ENCODE measurements at regions not wholly inside any gene's neighbourhood (a gene's known extent, or its start where the extent isn't known, plus 50 kb on each side); places are given as distances from the start of the nearest gene placed in this dataset.
A peak's percentile ranks its signal among the peaks of the same experiment; 100 is the strongest.

- DNase-seq: no peak
These were observed 235.1 kb upstream of the DIO2 start for GRCh38 chr14:80446356-80446755.

GRCh38 chr14:80445605-80446004, 234.3 kb upstream of the DIO2 start:
- DNase-seq: no peak

DNA sequence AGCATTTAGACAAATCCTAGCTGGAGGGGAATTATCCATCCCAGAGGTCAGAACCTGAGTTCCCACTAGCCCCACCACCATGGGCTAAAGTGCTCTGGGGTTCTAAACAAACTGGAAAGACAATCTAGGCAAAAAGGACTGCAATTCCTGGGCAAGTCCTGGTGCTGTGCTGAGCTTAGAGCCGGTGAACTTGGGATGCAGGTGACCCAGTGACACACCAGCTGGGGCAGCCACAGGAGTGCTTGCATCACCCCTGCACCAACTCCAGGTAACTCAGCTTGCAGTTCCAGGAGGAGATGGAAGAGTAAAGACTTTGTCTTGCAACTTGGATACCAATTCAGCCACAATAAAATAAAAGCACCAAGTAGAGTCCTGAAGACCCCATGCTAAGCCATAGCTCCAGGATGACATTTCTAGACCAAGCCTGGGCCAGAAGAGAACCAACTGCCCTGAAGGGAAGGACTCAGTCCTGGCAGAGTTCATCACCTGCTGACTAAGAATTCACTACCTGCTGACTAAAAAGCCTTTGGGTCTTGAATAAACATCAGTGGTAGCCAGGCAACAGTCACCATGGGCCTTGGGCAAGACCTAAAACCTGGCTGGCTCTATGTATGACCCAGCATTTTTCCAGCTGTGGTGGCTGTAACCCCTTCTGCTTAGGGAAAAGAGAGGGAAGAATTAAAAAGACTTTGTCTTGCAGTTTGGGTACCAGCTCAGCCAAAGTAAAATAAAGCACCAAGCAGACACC, 223.4 kb upstream of the DIO2 start:
- no peak for DNase-seq

DNA sequence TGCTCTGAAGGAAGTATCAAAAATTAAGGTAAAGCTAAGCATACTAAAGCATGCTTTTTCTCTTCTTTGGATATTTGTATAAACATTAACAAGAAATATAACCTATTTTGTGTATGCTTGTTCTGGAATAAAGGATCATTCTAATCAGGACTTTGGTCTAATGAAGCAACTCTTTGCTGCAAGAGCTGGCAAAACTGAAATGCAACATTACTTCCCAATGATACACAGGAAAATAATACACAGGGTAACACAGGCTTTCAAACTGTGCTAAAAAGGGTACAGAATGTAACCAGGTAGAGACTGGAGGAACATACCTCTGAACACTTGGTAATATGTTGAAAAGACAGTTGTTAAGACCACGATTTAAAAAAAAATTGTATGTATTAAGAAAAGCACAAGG, 222.5 kb upstream of the DIO2 start:
- no peak for DNase-seq

DNA sequence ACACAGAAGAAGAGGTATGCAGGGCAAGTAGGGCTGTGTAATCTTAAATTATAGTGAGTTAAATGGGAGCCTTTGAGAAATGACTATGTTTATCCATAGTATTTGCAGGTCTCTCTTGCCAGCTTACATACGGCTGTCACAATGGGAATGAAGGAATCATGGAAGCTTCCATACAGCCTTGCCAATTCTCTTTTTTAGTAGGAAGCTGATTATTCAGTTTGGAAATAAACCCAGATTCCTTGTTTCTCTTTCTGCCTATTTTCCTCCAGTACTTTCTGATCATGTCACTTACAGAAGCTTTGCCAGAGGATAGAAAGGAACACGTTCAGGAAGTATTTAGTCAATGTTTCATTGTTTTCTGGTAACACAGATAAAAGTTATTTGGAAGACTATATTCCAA, 217.4 kb upstream of the DIO2 start:
- DNase-seq: no peak

DNA sequence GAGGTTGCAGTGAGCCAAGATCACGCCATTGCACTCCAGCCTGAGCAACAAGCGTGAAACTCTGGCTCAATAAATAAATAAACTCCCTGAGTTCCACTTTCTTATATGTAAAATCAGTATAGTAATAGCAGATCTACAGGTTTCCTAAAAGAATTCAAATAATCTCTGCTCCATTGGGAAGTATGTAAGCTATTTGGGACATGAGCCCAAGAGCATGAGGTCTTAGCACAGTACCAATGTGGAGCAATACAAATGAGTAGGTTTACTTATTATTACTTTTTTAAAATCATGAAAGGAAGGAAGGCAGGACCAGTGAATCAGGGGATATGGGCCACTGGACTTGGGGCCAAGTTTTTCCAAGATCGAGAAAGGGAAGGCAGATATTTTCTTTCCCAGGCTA, 216.9 kb upstream of the DIO2 start:
- DNase-seq: no peak

DNA sequence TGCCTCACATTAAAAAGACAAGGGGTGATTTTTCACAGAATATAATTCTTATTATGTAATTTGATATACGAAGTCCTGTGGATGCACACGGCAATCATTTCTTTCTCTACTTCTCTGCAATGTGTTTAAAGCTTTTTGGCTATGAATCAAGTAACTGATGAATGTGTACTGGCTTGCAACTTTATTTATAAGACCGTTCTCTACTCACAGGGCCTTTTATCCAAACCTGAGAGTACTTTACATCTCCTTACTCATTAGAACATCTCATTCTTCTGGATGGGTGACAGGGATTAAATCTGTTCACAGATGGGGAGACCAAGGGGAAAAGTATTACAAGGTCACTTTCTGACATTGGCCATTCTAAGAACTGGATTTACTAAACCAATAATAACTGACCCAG, 215.8 kb upstream of the DIO2 start:
- no peak for DNase-seq

GRCh38 chr14:80426683-80427082, 215.4 kb upstream of the DIO2 start:
- DNase-seq: no peak

GRCh38 chr14:80425686-80426085, 214.4 kb upstream of the DIO2 start:
- no peak for DNase-seq

DNA sequence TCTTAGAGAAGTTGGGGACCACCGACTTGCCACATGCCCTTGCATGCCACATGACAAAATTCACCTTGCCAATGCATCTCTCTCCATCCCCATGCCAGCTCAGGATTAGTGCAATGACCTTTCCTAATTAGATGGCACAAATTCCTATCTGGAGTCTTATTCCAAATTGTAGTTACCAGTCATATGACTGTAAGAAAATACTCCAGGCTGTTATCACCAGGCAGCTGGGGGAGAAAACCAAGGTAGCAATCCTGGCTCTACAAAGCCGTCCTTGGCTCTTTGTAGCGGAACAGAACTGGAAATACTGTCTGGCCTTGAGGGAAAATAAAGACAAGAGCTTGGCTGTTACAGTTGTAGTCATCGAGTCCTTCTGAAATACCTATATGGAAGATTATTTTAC, 208.5 kb upstream of the DIO2 start:
- peak in 1 of 14 donors; percentile 88 for DNase-seq

DNA sequence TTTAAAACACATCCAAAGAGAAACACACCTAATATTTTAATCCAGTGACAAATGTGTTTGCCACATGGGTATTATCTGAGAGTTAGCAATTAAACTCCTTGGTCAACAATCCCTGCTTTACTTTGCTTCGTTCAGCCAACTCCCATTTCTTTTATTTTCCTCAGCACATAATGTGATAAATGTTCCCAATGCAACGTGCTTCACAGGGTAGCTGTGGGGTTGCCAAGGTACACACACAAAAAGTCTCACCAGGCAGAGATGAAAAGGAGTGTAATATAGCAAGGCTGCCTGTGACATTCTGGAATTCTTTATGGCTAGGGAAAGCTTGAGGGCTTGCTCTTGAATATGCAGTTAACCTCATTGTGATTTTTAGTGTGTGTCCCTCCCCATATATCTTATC, 208.0 kb upstream of the DIO2 start:
- peak in 1 of 14 donors; percentile 88 for DNase-seq

DNA sequence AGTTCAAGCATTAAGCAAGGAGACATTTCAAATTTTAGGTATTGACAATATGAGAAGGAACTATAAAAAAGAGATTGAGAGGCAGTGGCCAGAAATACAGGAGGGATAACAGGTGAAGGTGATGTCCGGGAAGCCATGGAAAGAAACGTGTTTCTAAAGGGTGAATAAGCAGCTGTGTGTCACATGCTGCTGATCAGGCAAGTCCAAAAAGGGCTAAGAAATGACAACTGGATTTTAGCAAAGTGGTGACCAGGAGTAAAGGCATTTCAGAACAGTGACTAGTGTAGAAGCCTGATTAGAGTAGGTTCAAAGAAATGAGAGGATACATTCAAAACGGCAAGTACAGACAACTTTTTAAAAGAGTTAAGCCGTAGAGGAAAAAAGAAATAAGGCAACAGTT, 204.3 kb upstream of the DIO2 start:
- no peak for DNase-seq

- DNase-seq: no peak
These were observed 202.8 kb upstream of the DIO2 start for GRCh38 chr14:80414080-80414479.

- DNase-seq: no peak
These were observed 193.1 kb upstream of the DIO2 start for GRCh38 chr14:80404413-80404812.

DNA sequence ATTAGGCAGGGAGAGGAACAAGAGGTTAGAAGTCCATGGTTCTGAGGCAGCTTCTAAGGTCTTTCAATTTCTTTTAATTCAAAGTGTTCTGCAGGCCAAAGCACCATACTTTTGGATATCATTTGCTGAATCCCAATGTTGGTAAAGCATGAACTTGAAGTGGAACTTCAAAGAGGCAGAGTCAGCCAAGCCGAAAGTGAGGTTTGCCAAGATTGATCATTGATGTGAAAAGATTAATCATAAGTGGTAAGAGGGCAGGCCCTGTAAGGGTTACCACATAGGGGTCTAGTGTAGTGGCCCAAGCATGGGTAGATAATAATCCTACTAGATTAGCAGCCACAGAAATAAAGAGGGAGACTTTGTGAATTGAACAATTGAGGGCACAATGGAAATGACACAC, 191.7 kb upstream of the DIO2 start:
- DNase-seq: no peak

GRCh38 chr14:80395031-80395430, 183.7 kb upstream of the DIO2 start:
- DNase-seq: no peak

GRCh38 chr14:80393766-80394165, 182.5 kb upstream of the DIO2 start:
- DNase-seq: no peak

DNA sequence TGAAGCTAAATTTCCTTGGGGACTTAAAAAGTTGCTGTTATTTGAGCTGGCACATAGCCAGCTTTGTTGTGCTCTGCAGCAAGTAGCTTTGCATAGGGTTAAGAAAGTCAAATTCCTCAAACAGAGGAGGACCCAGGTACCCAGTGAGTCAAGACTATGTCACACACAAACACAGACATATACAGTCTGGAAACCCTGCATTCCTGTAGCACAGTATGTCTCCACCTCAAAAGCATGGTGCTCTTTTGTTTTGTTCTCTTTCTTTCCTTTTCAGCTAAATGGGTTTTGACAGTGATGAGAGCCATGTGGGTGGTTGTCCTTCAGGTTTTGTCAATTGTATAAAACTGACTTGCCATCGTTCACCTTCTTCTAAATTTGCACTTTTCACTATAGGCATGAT, 179.6 kb upstream of the DIO2 start:
- no peak for DNase-seq

DNA sequence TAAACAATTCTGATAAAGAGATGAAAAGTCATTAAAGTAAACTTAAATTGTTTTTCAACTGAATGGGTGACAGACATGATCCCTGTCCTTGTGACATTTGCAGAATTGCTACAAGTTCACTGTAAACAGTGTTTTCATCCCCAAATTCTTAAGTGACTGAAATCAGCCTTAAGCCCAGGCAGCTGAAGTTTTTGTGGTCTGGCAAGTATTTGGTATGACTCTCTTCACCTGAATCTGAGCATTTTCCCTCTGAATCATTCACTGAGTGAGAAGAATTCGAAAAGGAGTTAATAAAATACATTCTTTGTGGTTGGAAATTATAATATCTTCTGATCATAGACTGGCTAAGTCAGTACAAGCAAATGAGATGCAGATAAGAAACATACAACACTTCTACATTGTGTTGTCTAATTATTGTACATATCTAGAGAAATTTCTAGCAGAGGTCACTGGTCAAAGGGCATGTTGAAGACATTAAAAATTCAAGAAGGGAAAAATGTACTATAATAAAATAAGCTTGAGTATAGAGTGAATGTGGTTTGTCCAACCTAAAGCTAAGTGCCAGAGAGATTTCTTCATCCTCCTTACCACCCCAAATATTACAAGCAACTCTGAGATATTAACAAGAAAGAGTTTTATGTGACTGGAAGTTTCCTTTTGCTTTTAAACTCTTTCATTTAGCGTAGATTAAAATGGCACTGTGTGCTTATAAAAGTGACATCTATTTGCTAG, 177.8 kb upstream of the DIO2 start:
- no peak for DNase-seq

DNA sequence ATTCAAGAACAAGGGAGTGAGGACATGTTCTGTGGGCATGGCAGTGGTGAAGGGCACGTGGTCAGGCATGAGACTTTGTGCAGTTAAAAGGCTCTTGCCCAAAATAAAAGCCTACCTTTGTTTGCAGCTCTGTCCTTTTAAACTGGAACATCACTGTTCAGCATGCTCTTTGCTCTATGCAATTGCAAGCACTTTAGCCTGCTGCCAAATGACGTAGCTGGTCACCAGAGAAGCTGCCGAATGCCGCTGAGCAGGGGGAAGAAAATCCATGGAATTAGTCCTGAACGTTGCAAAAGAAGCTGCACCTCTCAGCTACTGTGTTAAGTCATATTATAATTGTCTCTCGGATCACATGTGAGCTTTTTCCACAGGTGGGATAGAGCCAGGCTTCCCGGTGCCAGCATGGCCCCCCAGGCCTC, 176.3 kb upstream of the DIO2 start:
- peak in 10 of 14 donors; percentile 1 to 56 (median 17) for DNase-seq

DNA sequence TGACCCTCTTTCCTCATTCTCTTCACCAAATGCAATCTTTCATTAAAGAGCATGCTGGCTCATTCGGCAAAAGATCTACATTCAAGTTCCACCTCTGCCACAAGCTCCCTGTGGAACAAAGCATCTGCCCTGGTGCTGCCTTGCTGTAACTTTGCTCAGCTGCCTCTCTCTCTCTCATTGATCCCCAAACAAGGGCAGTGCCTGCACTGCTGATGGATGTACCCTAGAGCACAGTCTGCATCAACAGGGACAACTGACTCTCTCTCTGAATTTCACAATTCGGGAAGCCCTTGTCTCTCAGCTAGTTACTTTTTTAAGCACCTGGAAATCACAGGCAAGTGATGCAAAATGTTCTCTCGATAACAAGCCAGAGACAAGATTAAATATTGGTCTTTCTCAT, 174.0 kb upstream of the DIO2 start:
- no peak for DNase-seq

DNA sequence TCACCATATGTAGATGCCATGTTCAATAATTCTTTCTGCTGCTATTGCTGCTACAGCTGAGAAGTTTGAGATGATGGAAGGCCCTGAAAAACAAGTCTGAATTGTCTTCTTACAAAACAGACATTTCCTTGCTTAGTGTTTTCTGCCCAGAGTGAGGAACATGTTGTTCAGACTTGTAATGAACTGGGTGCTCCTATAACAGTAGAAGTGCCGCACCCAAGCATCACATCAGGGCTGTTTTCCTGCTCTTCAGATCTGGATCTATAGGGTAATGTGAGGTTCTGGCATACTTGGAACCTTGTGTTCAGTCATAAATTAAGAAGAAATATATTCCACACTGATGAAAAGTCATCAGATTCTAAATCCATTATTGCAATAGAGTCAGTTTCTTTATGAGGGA, 171.9 kb upstream of the DIO2 start:
- no peak for DNase-seq

DNA sequence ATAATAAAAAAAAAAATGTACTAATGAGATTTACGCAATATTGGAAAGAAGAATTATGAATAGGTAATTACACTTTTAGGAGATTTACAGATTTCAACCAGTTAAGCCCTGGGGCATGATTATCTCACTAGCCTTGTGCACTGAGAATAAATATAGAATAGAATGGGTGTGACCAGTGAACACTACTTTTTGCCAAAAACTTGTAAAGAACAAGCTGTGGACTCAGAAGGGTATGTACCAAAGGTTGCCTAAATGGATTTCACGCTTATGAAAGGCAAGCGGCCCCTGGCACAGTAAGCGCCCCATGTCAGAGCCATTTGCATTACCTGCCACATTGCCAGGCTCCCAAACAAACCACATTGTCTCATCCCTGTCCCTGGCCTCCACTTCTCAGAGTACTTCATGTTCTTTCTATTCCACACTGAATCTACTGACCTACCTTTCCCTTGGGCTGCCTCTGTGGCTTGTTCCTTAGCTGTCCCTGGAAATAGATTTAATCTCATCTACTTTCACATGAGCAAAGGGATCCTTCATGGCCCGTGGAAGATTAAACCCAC, 170.6 kb upstream of the DIO2 start:
- no peak for DNase-seq

DNA sequence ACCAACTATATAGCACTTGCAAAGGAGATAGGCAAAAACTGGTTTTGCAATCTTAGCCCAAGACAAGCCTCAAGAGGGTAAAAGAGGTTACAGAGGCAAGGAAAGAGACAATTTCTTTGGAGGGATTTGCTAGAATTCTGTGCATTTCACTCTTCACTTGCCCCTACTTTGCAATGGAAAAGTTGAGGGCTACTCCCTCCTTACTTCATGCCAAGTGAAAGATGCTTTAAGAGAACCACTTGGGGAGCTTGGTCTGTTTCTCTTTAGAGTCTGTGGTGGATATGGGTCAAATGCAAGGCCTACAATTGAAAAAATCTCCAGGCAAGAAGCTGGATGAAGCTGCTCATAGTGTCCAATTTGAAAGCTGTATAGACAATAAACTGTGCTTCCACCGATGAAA, 167.7 kb upstream of the DIO2 start:
- DNase-seq: no peak
